Testis (tissue), 2 donors: ENCODE measurements at regions not wholly inside any gene's neighbourhood (a gene's known extent, or its start where the extent isn't known, plus 50 kb on each side); places are given as distances from the start of the nearest gene placed in this dataset.
"Not testable (repeated sequence)": the region's sequence is repeated elsewhere in the genome, so short reads cannot be mapped to it uniquely, and the experiment has no call there.

Experiments used
- POLR2A ChIP-seq: fragments of 450-650 bp; IDR thresholded peaks from one replicate; pipeline ENCODE4 v1.6.1; 2017; ENCODE audit warnings: antibody characterized with exemption, mild to moderate bottlenecking, moderate library complexity
- TF ChIP-seq, protein P1 (sequence below), 3 experiments: fragments of 450-650 bp in 2 of 3; fragments of 200-600 bp in 1 of 3; sonication (generic) in 1 of 3; IDR thresholded peaks; one replicate each; pipeline ENCODE4 v1.5.1; 2016 to 2019; ENCODE audit warnings: antibody characterized with exemption in 3 of 3, mild to moderate bottlenecking in 2 of 3, moderate library complexity in 1 of 3

DNA sequence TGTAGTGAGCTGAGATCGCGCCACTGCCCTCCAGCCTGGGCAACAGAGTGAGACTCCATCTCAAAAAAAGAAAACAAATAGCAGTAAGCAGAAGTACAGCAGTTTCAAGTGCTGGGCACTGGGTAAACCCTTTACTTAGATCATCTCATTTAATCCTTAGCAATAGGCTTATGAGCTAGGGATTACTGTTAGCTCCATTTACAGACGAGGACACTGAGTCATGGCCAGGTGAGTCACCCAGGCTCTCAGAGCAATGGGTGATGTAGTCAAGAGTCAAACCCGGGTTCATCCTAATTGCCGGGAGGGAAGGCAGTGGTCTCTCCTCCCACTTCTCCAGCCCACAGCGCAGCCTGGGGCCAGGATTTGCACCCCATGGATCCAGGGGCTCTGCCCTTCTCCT lies 473.6 kb downstream of the TP53TG3F start:
- TF ChIP-seq, protein P1, sequence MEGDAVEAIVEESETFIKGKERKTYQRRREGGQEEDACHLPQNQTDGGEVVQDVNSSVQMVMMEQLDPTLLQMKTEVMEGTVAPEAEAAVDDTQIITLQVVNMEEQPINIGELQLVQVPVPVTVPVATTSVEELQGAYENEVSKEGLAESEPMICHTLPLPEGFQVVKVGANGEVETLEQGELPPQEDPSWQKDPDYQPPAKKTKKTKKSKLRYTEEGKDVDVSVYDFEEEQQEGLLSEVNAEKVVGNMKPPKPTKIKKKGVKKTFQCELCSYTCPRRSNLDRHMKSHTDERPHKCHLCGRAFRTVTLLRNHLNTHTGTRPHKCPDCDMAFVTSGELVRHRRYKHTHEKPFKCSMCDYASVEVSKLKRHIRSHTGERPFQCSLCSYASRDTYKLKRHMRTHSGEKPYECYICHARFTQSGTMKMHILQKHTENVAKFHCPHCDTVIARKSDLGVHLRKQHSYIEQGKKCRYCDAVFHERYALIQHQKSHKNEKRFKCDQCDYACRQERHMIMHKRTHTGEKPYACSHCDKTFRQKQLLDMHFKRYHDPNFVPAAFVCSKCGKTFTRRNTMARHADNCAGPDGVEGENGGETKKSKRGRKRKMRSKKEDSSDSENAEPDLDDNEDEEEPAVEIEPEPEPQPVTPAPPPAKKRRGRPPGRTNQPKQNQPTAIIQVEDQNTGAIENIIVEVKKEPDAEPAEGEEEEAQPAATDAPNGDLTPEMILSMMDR (IDR thresholded peaks at IDR 0.05): not testable (repeated sequence)
- TF ChIP-seq POLR2A: not testable (repeated sequence)
